Naive thymus-derived CD4-positive, alpha-beta T cell (primary cell): ENCODE measurements at regions not wholly inside any gene's neighbourhood (a gene's known extent, or its start where the extent isn't known, plus 50 kb on each side); places are given as distances from the start of the nearest gene placed in this dataset.
"Not testable (repeated sequence)": the region's sequence is repeated elsewhere in the genome, so short reads cannot be mapped to it uniquely, and the experiment has no call there.

Experiments
- ATAC-seq: fragments of 150-1000 bp; cut with Tn5 transposase; 2 replicates; pipeline ENCODE4 v1.10.0; 2021; ENCODE audit warnings: mild to moderate bottlenecking, moderate library complexity
- CTCF ChIA-PET: fragments of 350-600 bp; sonication (Branson Sonifier 250); formaldehyde crosslinking; loops from one replicate; lab custom pipeline; 2021; ENCODE audit warnings: antibody characterized with exemption; lab: Charles Lee
- POLR2A ChIA-PET: fragments of 350-600 bp; sonication (Branson Sonifier 250); formaldehyde crosslinking; loops from one replicate; lab custom pipeline; 2021; ENCODE audit warnings: antibody characterized with exemption, inconsistent platforms; lab: Charles Lee
- DNase-seq, 9 donors: peaks; one replicate each; pipeline versions ENCODE4 v3.0.0 to v3.0.0-alpha.2; 2020 to 2022; ENCODE audit warnings: mixed read lengths in 1 of 9
- H3K27ac ChIP-seq: one replicate; pipeline ENCODE4 v1.7.0; 2013; ENCODE audit warnings: mild to moderate bottlenecking, low read depth, low read length, moderate library complexity
- H3K27me3 ChIP-seq, 2 donors: one replicate each; pipeline ENCODE4 v1.7.0; 2013; ENCODE audit warnings: low read length in 2 of 2, mild to moderate bottlenecking in 2 of 2, moderate library complexity in 2 of 2; ENCODE audit not compliant: control insufficient read depth in 2 of 2, insufficient read depth in 2 of 2
- H3K36me3 ChIP-seq, 3 experiments: 1 replicate in 2 of 3; 2 replicates in 1 of 3; pipeline ENCODE4 v1.7.0; 2013; ENCODE audit warnings: low read length in 3 of 3, mild to moderate bottlenecking in 3 of 3, moderate library complexity in 1 of 3; ENCODE audit not compliant: insufficient read depth in 3 of 3, control insufficient read depth in 2 of 3
- H3K4me1 ChIP-seq, 2 donors: one replicate each; pipeline ENCODE4 v1.7.0; 2013; ENCODE audit warnings: low read length in 2 of 2, mild to moderate bottlenecking in 2 of 2, moderate library complexity in 1 of 2; ENCODE audit not compliant: control insufficient read depth in 2 of 2, insufficient read depth in 2 of 2
- H3K4me3 ChIP-seq: 2 replicates; pipeline ENCODE4 v1.7.0; 2013; ENCODE audit warnings: mild to moderate bottlenecking, low read length
- H3K9me3 ChIP-seq, 3 experiments: 1 replicate in 2 of 3; 2 replicates in 1 of 3; pipeline ENCODE4 v1.7.0; 2013; ENCODE audit warnings: low read length in 3 of 3; ENCODE audit not compliant: control insufficient read depth in 2 of 3
- H3K27ac Mint-ChIP-seq, 9 donors: one replicate each; pipeline ENCODE4 v1.8.0; 2020 to 2022; ENCODE audit warnings: mixed read lengths in 9 of 9, mild to moderate bottlenecking in 8 of 9, moderate library complexity in 5 of 9, inconsistent platforms in 2 of 9
- H3K27me3 Mint-ChIP-seq, 5 donors: one replicate each; pipeline ENCODE4 v1.8.0; 2021 to 2022; ENCODE audit warnings: mixed read lengths in 5 of 5, mild to moderate bottlenecking in 1 of 5
- H3K36me3 Mint-ChIP-seq, 5 donors: one replicate each; pipeline ENCODE4 v1.8.0; 2020 to 2022; ENCODE audit warnings: mixed read lengths in 5 of 5, mild to moderate bottlenecking in 3 of 5, inconsistent platforms in 1 of 5
- H3K4me1 Mint-ChIP-seq, 7 donors: one replicate each; pipeline ENCODE4 v1.8.0; 2020 to 2022; ENCODE audit warnings: mixed read lengths in 7 of 7, mild to moderate bottlenecking in 3 of 7, inconsistent platforms in 1 of 7
- H3K4me3 Mint-ChIP-seq, 10 donors: one replicate each; pipeline ENCODE4 v1.8.0; 2020 to 2022; ENCODE audit warnings: mild to moderate bottlenecking in 10 of 10, mixed read lengths in 10 of 10, moderate library complexity in 6 of 10, inconsistent platforms in 2 of 10
- H3K9me3 Mint-ChIP-seq, 11 donors: one replicate each; pipeline ENCODE4 v1.8.0; 2020 to 2022; ENCODE audit warnings: mixed read lengths in 11 of 11, mild to moderate bottlenecking in 4 of 11, inconsistent platforms in 1 of 11, moderate library complexity in 1 of 11
- intact Hi-C, 2 donors: fragments of 100-400 bp; cut with micrococcal nuclease; formaldehyde crosslinking; loops; one replicate each; pipeline ENCODE4 v1.15.1; 2023

- Mint-ChIP-seq H3K27me3 (no peaks in the 10 kb centered on the region), H3K36me3 (no peaks in the 10 kb centered on the region), H3K9me3 (peaks cover 0 to 5% (median 0%) of the 10 kb centered on the region in 11 donors), H3K27ac (no peak overlapping the region), H3K4me3 (no peak overlapping the region), H3K4me1 (no peaks in the 10 kb centered on the region)
- DNase-seq = no peak
- Histone ChIP-seq H3K27ac (no peak overlapping the region), H3K27me3 (no peaks in the 10 kb centered on the region), H3K4me1 (no peaks in the 10 kb centered on the region), H3K4me3 (no peak overlapping the region), H3K36me3 (no peaks in the 10 kb centered on the region), H3K9me3 (no peaks in the 10 kb centered on the region)
- ChIA-PET CTCF (no interaction called here), POLR2A (no interaction called here)
- no peak for ATAC-seq
- intact Hi-C loops = no loop called here
Measured at GRCh38 chr1:81738875-81739274, 61.9 kb upstream of the ADGRL2 start.

DNA sequence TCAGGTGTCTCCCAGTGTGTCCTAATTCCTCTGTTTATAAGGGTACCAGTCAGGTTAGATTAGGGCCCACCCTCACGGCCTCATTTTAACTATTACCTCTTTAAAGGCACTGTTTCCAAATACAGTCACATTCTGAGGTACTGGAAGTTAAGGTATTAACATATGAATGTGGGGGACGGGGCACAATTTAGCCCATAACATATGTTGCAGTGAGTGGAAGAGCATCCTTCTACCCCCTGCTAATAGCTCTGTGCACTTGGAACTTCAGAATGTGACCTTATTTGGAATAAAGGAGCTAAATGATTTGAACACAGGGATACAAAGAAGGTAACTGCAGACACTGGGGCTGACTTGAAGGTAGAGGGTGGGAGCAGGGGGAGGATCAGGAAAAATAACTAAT, 67.3 kb upstream of the ADGRL2 start:
- Histone ChIP-seq H3K4me1 (no peaks in the 10 kb centered on the region), H3K9me3 (no peaks in the 10 kb centered on the region), H3K4me3 (no peak overlapping the region), H3K36me3 (no peaks in the 10 kb centered on the region), H3K27ac (no peak overlapping the region), H3K27me3 (no peaks in the 10 kb centered on the region)
- no peak for DNase-seq
- Mint-ChIP-seq H3K4me3 (no peak overlapping the region), H3K27ac (no peak overlapping the region), H3K27me3 (no peaks in the 10 kb centered on the region), H3K9me3 (peaks cover 0 to 5% (median 0%) of the 10 kb centered on the region in 11 donors), H3K36me3 (no peaks in the 10 kb centered on the region), H3K4me1 (no peaks in the 10 kb centered on the region)
- POLR2A ChIA-PET = no interaction called here
- intact Hi-C loops = no loop called here
- ATAC-seq = no peak
- CTCF ChIA-PET = no interaction called here

GRCh38 chr1:81731989-81732388, 68.7 kb upstream of the ADGRL2 start:
- CTCF ChIA-PET = no interaction called here

GRCh38 chr1:81730881-81731280, 69.9 kb upstream of the ADGRL2 start:
- DNase-seq = no peak
- Mint-ChIP-seq H3K9me3 (peaks cover 0 to 7% (median 0%) of the 10 kb centered on the region in 11 donors), H3K4me1 (no peaks in the 10 kb centered on the region), H3K36me3 (no peaks in the 10 kb centered on the region), H3K27me3 (no peaks in the 10 kb centered on the region), H3K27ac (no peak overlapping the region), H3K4me3 (no peak overlapping the region)
- intact Hi-C loops = no loop called here
- Histone ChIP-seq H3K27me3 (no peaks in the 10 kb centered on the region), H3K4me1 (no peaks in the 10 kb centered on the region), H3K4me3 (no peak overlapping the region), H3K36me3 (no peaks in the 10 kb centered on the region), H3K9me3 (no peaks in the 10 kb centered on the region), H3K27ac (no peak overlapping the region)
- ChIA-PET POLR2A (no interaction called here), CTCF (no interaction called here)
- no peak for ATAC-seq

More at GRCh38 chr1:81731989-81732388, 68.7 kb upstream of the ADGRL2 start:
- Mint-ChIP-seq H3K4me1 (no peaks in the 10 kb centered on the region), H3K36me3 (no peaks in the 10 kb centered on the region), H3K4me3 (no peak overlapping the region), H3K9me3 (peaks cover 0 to 3% (median 0%) of the 10 kb centered on the region in 11 donors), H3K27ac (no peak overlapping the region), H3K27me3 (no peaks in the 10 kb centered on the region)
- H3K36me3 ChIP-seq = no peaks in the 10 kb centered on the region
- no peaks in the 10 kb centered on the region for H3K27me3 ChIP-seq
- POLR2A ChIA-PET = no interaction called here
- ATAC-seq (no peak), DNase-seq (no peak)
- no peaks in the 10 kb centered on the region for H3K4me1 ChIP-seq
- no peak overlapping the region for H3K27ac ChIP-seq
- intact Hi-C loops = no loop called here
- no peak overlapping the region for H3K4me3 ChIP-seq
- no peaks in the 10 kb centered on the region for H3K9me3 ChIP-seq

DNA sequence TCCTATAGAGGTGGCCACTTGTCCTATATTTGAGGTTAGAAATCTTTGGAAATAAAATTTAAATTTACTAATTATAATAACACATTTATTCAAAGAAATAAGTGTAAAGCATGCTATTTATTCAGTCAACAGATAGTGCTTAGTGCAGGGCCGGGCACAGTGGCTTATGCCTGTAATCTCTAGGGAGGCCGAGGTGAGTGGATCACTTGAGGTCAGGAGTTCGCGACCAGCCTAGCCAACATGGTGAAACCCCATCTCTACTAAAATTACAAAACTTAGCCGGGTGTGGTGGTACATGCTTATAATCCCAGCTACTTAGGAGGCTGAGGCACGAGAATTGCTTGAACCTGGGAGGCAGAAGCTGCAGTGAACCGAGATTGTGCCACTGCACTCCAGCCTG, 70.4 kb upstream of the ADGRL2 start:
- H3K4me1 Mint-ChIP-seq, ATAC-seq, H3K4me3 ChIP-seq, H3K9me3 Mint-ChIP-seq, POLR2A ChIA-PET, CTCF ChIA-PET, H3K27me3 ChIP-seq, H3K4me1 ChIP-seq, H3K27me3 Mint-ChIP-seq, DNase-seq, H3K4me3 Mint-ChIP-seq, H3K36me3 Mint-ChIP-seq, intact Hi-C loops, H3K36me3 ChIP-seq, H3K27ac ChIP-seq, H3K27ac Mint-ChIP-seq, H3K9me3 ChIP-seq: not testable (repeated sequence)

DNA sequence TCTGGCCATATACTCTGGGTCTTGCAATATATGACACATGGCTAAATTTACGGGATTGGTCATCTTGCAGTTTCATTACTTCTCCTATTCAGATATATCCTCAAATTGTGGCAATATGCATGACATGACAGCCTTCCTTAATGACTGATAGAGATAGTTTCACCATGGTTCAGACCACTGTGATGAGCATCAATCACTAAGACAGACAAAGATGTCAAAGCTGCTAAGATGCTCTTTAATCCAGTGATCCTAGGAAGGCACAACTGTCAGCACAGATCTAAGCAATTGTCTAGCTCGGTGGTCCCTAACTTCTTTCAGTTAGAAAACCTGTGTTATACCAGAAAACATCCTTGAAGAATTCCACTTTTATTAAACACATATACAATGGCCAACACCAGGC, 70.9 kb upstream of the ADGRL2 start:
- Histone ChIP-seq H3K4me3 (no peak overlapping the region), H3K27ac (no peak overlapping the region), H3K36me3 (no peaks in the 10 kb centered on the region), H3K9me3 (no peaks in the 10 kb centered on the region), H3K4me1 (no peaks in the 10 kb centered on the region), H3K27me3 (no peaks in the 10 kb centered on the region)
- no peaks in the 10 kb centered on the region for H3K27me3 Mint-ChIP-seq
- H3K9me3 Mint-ChIP-seq = peaks cover 0 to 7% (median 0%) of the 10 kb centered on the region in 11 donors
- H3K36me3 Mint-ChIP-seq = no peaks in the 10 kb centered on the region
- no peak overlapping the region for H3K4me3 Mint-ChIP-seq
- DNase-seq (no peak), ATAC-seq (no peak)
- ChIA-PET POLR2A (no interaction called here), CTCF (no interaction called here)
- no peak overlapping the region for H3K27ac Mint-ChIP-seq
- H3K4me1 Mint-ChIP-seq = no peaks in the 10 kb centered on the region
- intact Hi-C loops = no loop called here

DNA sequence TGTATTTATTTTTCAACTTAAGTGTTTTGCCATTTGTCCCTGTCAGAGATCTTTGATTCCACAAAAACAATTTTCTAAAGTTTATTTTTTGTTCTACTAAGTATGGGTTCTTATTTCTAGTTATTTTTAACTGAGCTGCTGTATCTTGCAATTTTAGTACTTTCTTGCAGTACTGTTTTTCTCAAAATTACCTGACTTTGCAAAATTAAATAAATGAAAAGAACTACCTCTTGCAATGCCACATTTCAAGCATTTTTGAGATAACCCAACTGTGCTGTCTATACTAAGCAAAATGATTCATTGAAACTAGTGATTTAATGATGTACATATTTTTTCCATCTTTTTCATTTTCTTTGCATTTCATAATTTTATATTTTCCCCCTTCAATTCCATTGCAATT, 71.5 kb upstream of the ADGRL2 start:
- ATAC-seq (no peak), DNase-seq (no peak)
- Mint-ChIP-seq H3K9me3 (peaks cover 0 to 7% (median 0%) of the 10 kb centered on the region in 11 donors), H3K27me3 (no peaks in the 10 kb centered on the region), H3K36me3 (no peaks in the 10 kb centered on the region), H3K27ac (no peak overlapping the region), H3K4me1 (no peaks in the 10 kb centered on the region), H3K4me3 (no peak overlapping the region)
- no peaks in the 10 kb centered on the region for H3K9me3 ChIP-seq
- ChIA-PET CTCF (no interaction called here), POLR2A (no interaction called here)
- intact Hi-C loops = no loop called here
- no peaks in the 10 kb centered on the region for H3K27me3 ChIP-seq
- H3K4me3 ChIP-seq = no peak overlapping the region
- no peak overlapping the region for H3K27ac ChIP-seq
- no peaks in the 10 kb centered on the region for H3K4me1 ChIP-seq
- H3K36me3 ChIP-seq = no peaks in the 10 kb centered on the region
